ENCODE measurements at regions not wholly inside any gene's neighbourhood (a gene's known extent, or its start where the extent isn't known, plus 50 kb on each side); places are given as distances from the start of the nearest gene placed in this dataset.

GRCh38 chr13:69604698-69605097 lies 502.9 kb upstream of the ATXN8OS start:
- no peak overlapping the region for H3K4me3 ChIP-seq (ENCODE audit: low read depth, poor library complexity, severe bottlenecking)
- intact Hi-C loops (cut with DNase I; ENCODE audit: low total_unique reads) = no loop called here
- 93 to 100% methylated on average over 1 of the region's 1 CpG for WGBS, 2 donors
- TF ChIP-seq CTCF (IDR thresholded peaks at IDR 0.05) = no peak
- TF ChIP-seq POLR2A (IDR thresholded peaks at IDR 0.05) = no peak
- DNase-seq (ENCODE audit: low spot score in 2 of 2) = no peak

GRCh38 chr13:69603144-69603853 lies 504.3 kb upstream of the ATXN8OS start:
- intact Hi-C loops (cut with DNase I; ENCODE audit: low total_unique reads) = no loop called here

GRCh38 chr13:69601661-69602060 lies 506.0 kb upstream of the ATXN8OS start:
- 33 to 46% methylated on average over 3 of the region's 3 CpGs for WGBS, 2 donors
- TF ChIP-seq POLR2A (IDR thresholded peaks at IDR 0.05) (no peak), CTCF (IDR thresholded peaks at IDR 0.05) (no peak)
- intact Hi-C loops (cut with DNase I; ENCODE audit: low total_unique reads) = no loop called here
- H3K4me3 ChIP-seq (ENCODE audit: low read depth, poor library complexity, severe bottlenecking) = no peak overlapping the region
- DNase-seq (ENCODE audit: low spot score in 2 of 2) = no peak

More at GRCh38 chr13:69603144-69603853, 504.3 kb upstream of the ATXN8OS start:
- no peak overlapping the region for H3K4me3 ChIP-seq (ENCODE audit: low read depth, poor library complexity, severe bottlenecking)
- no peak for DNase-seq (ENCODE audit: low spot score in 2 of 2)
- 72 to 74% methylated on average over 3 of the region's 3 CpGs for WGBS, 2 donors
- TF ChIP-seq CTCF (IDR thresholded peaks at IDR 0.05) = no peak
- no peak for TF ChIP-seq POLR2A (IDR thresholded peaks at IDR 0.05)

GRCh38 chr13:69600811-69601210 lies 506.8 kb upstream of the ATXN8OS start:
- no peak overlapping the region for H3K4me3 ChIP-seq (ENCODE audit: low read depth, poor library complexity, severe bottlenecking)
- intact Hi-C loops (cut with DNase I; ENCODE audit: low total_unique reads) = no loop called here
- TF ChIP-seq POLR2A (IDR thresholded peaks at IDR 0.05) (no peak), CTCF (IDR thresholded peaks at IDR 0.05) (no peak)
- 77 to 83% methylated on average over 3 of the region's 3 CpGs for WGBS, 2 donors
- no peak for DNase-seq (ENCODE audit: low spot score in 2 of 2)

GRCh38 chr13:69597088-69597487 lies 510.5 kb upstream of the ATXN8OS start:
- DNase-seq (ENCODE audit: low spot score in 2 of 2) = no peak
- TF ChIP-seq CTCF (IDR thresholded peaks at IDR 0.05) = no peak
- intact Hi-C loops (cut with DNase I; ENCODE audit: low total_unique reads) = no loop called here
- WGBS, 2 donors = 82 to 86% methylated on average over 5 of the region's 5 CpGs
- no peak overlapping the region for H3K4me3 ChIP-seq (ENCODE audit: low read depth, poor library complexity, severe bottlenecking)

- WGBS, 2 donors = 46 to 47% methylated on average over 1 of the region's 1 CpG
- no peak for TF ChIP-seq POLR2A (IDR thresholded peaks at IDR 0.05)
- no peak for TF ChIP-seq CTCF (IDR thresholded peaks at IDR 0.05)
- intact Hi-C loops (cut with DNase I; ENCODE audit: low total_unique reads) = no loop called here
- DNase-seq (ENCODE audit: low spot score in 2 of 2) = no peak
- no peak overlapping the region for H3K4me3 ChIP-seq (ENCODE audit: low read depth, poor library complexity, severe bottlenecking)
These were observed 512.4 kb upstream of the ATXN8OS start for GRCh38 chr13:69595181-69595580.

Data from lower leg skin (tissue), 4 donors.